Tibial nerve (tissue), 4 donors: ENCODE measurements at regions not wholly inside any gene's neighbourhood (a gene's known extent, or its start where the extent isn't known, plus 50 kb on each side); places are given as distances from the start of the nearest gene placed in this dataset.

Experiments
- CTCF ChIP-seq, 5 experiments: fragments of 200-600 bp in 3 of 5; fragments of 450-650 bp in 2 of 5; sonication (generic) in 3 of 5; IDR thresholded peaks; one replicate each; pipeline ENCODE4 v1.5.1; 2016 to 2019; ENCODE audit warnings: antibody characterized with exemption in 5 of 5, mild to moderate bottlenecking in 3 of 5, moderate library complexity in 2 of 5
- EP300 ChIP-seq, 2 donors: sonication (generic); formaldehyde crosslinking; IDR thresholded peaks; one replicate each; pipeline ENCODE4 v1.6.1; 2017; ENCODE audit warnings: antibody characterized with exemption in 2 of 2, mild to moderate bottlenecking in 1 of 2
- POLR2A ChIP-seq, 2 donors: fragments of 450-650 bp; IDR thresholded peaks; one replicate each; pipeline ENCODE4 v1.6.1; 2017; ENCODE audit warnings: antibody characterized with exemption in 2 of 2, mild to moderate bottlenecking in 2 of 2, moderate library complexity in 2 of 2

GRCh38 chr4:113821856-113822255 is 60.3 kb upstream of the CAMK2D start:
- TF ChIP-seq CTCF (IDR thresholded peaks at IDR 0.05) (no peak), POLR2A (IDR thresholded peaks at IDR 0.05) (no peak), EP300 (IDR thresholded peaks at IDR 0.05) (no peak)
